SK-N-SH (cell line): ENCODE measurements at regions not wholly inside any gene's neighbourhood (a gene's known extent, or its start where the extent isn't known, plus 50 kb on each side); places are given as distances from the start of the nearest gene placed in this dataset.

Source experiments
- EZH2phosphoT487 ChIP-seq: fragments of 200-600 bp; sonication (generic); IDR thresholded peaks from 2 replicates; pipeline ENCODE4 v1.6.1; 2017; ENCODE audit warnings: low read depth, mixed run types, mild to moderate bottlenecking, antibody characterized with exemption, moderate library complexity, borderline replicate concordance
- POLR2AphosphoS5 ChIP-seq: IDR thresholded peaks from 2 replicates; pipeline ENCODE4 v1.6.1; 2012; ENCODE audit warnings: low read depth, low read length
- SIN3A ChIP-seq: IDR thresholded peaks from 2 replicates; pipeline ENCODE4 v1.6.1; 2012; ENCODE audit warnings: low read depth, mild to moderate bottlenecking, low read length, moderate library complexity, borderline replicate concordance
- TEAD4 ChIP-seq: IDR thresholded peaks from 2 replicates; pipeline ENCODE4 v1.4.0; 2012; ENCODE audit warnings: mild to moderate bottlenecking, borderline replicate concordance; ENCODE audit not compliant: insufficient read depth
- USF2 ChIP-seq: fragments of 150-350 bp; IDR thresholded peaks from 2 replicates; pipeline ENCODE4 v1.6.1; 2017; ENCODE audit warnings: antibody characterized with exemption, low read length, low read depth, borderline replicate concordance
- TF ChIP-seq, protein P1 (sequence below): IDR thresholded peaks from 2 replicates; pipeline ENCODE4 v1.6.1; 2012; ENCODE audit warnings: mild to moderate bottlenecking, low read depth, low read length, moderate library complexity
- TF ChIP-seq, protein P2 (sequence below): fragments of 200-600 bp; sonication (generic); IDR thresholded peaks from 2 replicates; pipeline ENCODE4 v1.6.1; 2017; ENCODE audit warnings: antibody characterized with exemption, mild to moderate bottlenecking, moderate library complexity

DNA sequence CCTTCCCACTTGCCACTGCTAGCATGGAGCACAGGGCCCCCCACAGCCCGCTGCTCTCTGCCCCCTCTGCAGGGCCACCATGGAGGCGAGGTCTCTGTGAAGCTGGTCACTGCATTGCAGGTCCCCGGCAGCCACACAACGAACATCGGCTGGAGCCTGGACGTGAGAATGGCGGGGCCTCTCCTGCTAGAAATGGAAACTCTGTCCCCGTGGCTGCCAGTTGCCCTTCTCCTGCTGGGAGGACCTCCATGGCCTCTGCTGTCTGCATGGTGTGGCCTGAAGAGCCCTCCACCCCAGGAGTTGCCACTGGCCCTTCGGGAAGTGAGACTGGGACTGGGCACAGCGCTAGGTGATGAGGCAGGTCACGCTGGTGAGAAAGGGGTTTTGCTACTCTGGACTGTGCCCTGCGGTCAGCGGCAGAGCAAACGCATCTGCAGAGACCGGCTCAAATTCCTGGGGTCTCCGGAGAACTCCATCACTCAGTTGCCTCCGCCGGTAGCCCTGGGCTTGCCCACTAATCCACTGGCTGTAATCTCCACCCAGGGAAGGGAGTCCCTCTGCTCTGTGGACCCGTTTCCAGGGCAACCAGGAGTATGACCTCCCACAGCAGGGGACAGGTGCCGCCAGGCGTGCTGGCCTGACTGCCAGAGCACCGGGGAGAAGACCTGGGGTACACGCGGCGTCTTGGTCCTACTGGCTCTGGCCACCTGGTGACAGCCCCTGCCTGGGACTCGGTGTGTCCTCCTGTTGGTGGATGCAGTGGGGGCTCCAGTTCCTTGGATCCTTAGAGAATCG lies 806.3 kb downstream of the BRD1 start:
- TF ChIP-seq, protein P1, sequence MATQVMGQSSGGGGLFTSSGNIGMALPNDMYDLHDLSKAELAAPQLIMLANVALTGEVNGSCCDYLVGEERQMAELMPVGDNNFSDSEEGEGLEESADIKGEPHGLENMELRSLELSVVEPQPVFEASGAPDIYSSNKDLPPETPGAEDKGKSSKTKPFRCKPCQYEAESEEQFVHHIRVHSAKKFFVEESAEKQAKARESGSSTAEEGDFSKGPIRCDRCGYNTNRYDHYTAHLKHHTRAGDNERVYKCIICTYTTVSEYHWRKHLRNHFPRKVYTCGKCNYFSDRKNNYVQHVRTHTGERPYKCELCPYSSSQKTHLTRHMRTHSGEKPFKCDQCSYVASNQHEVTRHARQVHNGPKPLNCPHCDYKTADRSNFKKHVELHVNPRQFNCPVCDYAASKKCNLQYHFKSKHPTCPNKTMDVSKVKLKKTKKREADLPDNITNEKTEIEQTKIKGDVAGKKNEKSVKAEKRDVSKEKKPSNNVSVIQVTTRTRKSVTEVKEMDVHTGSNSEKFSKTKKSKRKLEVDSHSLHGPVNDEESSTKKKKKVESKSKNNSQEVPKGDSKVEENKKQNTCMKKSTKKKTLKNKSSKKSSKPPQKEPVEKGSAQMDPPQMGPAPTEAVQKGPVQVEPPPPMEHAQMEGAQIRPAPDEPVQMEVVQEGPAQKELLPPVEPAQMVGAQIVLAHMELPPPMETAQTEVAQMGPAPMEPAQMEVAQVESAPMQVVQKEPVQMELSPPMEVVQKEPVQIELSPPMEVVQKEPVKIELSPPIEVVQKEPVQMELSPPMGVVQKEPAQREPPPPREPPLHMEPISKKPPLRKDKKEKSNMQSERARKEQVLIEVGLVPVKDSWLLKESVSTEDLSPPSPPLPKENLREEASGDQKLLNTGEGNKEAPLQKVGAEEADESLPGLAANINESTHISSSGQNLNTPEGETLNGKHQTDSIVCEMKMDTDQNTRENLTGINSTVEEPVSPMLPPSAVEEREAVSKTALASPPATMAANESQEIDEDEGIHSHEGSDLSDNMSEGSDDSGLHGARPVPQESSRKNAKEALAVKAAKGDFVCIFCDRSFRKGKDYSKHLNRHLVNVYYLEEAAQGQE: no peak
- TF ChIP-seq, protein P2, sequence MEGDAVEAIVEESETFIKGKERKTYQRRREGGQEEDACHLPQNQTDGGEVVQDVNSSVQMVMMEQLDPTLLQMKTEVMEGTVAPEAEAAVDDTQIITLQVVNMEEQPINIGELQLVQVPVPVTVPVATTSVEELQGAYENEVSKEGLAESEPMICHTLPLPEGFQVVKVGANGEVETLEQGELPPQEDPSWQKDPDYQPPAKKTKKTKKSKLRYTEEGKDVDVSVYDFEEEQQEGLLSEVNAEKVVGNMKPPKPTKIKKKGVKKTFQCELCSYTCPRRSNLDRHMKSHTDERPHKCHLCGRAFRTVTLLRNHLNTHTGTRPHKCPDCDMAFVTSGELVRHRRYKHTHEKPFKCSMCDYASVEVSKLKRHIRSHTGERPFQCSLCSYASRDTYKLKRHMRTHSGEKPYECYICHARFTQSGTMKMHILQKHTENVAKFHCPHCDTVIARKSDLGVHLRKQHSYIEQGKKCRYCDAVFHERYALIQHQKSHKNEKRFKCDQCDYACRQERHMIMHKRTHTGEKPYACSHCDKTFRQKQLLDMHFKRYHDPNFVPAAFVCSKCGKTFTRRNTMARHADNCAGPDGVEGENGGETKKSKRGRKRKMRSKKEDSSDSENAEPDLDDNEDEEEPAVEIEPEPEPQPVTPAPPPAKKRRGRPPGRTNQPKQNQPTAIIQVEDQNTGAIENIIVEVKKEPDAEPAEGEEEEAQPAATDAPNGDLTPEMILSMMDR: no peak
- TF ChIP-seq USF2: no peak
- no peak for TF ChIP-seq TEAD4
- no peak for TF ChIP-seq EZH2phosphoT487
- no peak for TF ChIP-seq SIN3A
- TF ChIP-seq POLR2AphosphoS5: no peak
